ENCODE measurements at regions not wholly inside any gene's neighbourhood (a gene's known extent, or its start where the extent isn't known, plus 50 kb on each side); places are given as distances from the start of the nearest gene placed in this dataset.

DNA sequence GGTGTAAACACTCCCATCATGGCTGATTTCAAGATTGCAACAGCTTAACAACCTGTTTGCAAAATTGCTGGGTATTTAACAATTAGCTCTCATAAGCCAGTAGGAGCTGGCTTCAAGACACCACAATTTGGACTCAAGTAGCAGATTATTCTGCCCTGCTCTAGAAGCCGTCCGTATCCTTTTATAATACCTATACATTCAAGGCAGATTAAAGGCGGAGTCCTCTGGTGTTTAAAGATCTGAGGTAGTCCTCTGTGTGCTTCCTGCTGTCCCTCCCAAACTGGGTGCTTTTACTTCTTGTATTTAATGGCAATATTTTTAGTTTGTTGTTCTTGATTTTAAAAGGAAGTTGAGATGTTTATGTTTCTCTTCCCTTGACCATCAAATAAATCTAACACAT lies 62.2 kb upstream of the SOX4 start:
- Mint-ChIP-seq H3K27ac (no peak overlapping the region), H3K4me3 (no peak overlapping the region), H3K9me3 (no peaks in the 10 kb centered on the region), H3K4me1 (no peaks in the 10 kb centered on the region), H3K36me3 (no peaks in the 10 kb centered on the region), H3K27me3 (no peaks in the 10 kb centered on the region)
- no peak for DNase-seq
- CTCF ChIA-PET: no interaction called here

DNA sequence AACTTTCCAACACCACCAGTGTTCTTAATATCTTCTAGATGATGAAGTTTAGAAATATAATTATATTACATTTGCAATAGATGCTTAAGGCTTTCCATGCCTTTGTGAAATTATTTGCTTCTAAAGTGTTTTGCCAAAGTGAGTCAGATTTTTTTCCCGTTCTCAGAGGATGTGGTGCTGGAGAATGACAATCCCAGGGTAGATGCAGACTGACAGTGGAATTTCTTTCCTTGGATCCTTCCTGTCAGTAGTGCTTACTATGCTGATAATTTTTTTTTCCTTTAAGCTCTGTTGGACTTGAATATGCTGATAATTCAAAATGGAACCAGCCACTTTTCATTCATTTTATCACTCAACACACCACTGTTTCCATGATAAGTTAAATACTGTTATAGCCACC lies 59.9 kb upstream of the SOX4 start:
- CTCF ChIA-PET: no interaction called here
- H3K4me1 Mint-ChIP-seq: no peaks in the 10 kb centered on the region
- DNase-seq: no peak
- H3K27ac Mint-ChIP-seq: no peak overlapping the region
- H3K9me3 Mint-ChIP-seq: no peaks in the 10 kb centered on the region
- H3K4me3 Mint-ChIP-seq: no peak overlapping the region
- H3K27me3 Mint-ChIP-seq: no peaks in the 10 kb centered on the region
- H3K36me3 Mint-ChIP-seq: no peaks in the 10 kb centered on the region

DNA sequence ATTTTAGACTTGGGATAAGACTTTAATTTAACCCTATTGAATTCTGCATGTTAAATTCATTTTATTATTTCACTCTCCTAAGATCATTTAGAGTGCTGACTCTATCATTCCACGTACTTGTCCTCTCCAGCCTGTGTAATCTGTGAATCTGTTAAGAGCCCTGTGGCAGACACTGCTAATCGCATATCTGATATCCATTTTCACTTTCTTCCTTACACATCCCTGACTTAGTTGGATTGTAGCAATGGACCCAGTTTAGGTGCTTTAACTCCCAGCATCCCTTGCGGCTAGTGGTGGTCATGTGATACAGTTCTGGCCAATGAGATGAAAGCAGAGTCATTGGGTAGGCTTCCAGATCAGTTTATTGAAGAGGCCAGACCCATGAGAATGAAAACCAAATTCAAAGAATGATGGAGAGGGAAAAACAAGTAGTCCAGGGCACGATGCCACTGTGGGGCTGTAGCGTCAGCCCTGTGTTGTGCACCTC lies 57.2 kb upstream of the SOX4 start:
- no peaks in the 10 kb centered on the region for H3K27me3 Mint-ChIP-seq
- H3K9me3 Mint-ChIP-seq: no peaks in the 10 kb centered on the region
- no peaks in the 10 kb centered on the region for H3K4me1 Mint-ChIP-seq
- H3K4me3 Mint-ChIP-seq: no peak overlapping the region
- CTCF ChIA-PET: no interaction called here
- H3K27ac Mint-ChIP-seq: no peak overlapping the region
- DNase-seq: no peak
- no peaks in the 10 kb centered on the region for H3K36me3 Mint-ChIP-seq

DNA sequence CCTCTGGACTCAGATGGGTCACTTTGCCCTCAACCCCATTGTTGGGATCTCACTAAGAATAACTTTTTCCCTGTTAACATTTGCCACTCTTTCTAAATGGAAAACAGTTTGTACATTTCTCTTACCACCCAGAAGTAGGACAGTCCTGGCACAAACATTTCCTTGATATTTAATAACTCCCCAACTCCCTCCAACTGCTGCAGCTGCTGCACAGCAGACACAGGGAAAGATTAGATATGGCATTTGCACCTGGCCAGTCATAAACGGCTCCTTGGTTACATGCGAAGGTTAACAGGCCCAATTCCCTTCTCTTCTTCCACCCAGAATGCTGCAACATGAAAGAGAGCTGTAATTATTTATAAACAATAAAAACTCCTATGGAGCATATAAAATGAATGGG lies 55.9 kb upstream of the SOX4 start:
- no peaks in the 10 kb centered on the region for H3K27me3 Mint-ChIP-seq
- no peaks in the 10 kb centered on the region for H3K4me1 Mint-ChIP-seq
- no peaks in the 10 kb centered on the region for H3K9me3 Mint-ChIP-seq
- no peak for DNase-seq
- no peak overlapping the region for H3K4me3 Mint-ChIP-seq
- no peak overlapping the region for H3K27ac Mint-ChIP-seq
- no peaks in the 10 kb centered on the region for H3K36me3 Mint-ChIP-seq
- CTCF ChIA-PET: no interaction called here

DNA sequence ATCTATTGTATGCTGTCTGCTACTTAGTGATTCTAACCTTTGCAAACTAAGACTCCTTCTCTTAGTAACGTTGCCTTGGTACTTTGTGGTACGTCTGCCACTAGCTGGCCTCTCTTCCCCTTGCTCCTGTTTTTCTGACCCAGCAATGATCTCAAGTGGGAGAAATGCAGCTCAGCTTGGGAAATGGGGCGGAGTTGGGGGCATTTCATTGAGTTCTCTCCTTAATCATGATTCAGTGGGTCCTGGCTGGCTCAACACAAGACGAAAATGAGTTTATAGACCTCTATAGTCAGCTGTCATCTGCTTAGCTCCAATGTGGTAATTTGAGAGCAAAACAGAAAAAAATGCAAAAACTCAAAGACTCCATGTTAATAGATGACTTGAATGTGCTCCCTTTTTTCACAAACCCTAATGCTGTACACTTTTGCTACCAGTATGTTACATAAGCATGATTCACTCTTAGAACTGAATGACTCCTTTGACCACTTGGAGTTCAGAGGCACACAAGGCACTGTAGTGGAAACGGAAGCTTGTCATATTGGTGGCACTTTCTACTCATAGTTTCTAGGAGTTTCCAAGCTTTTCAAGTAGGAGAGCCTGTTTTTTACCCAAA lies 55.3 kb upstream of the SOX4 start:
- Mint-ChIP-seq H3K27me3 (no peaks in the 10 kb centered on the region), H3K9me3 (peaks cover 1% of the 10 kb centered on the region), H3K36me3 (no peaks in the 10 kb centered on the region), H3K27ac (no peak overlapping the region), H3K4me3 (no peak overlapping the region), H3K4me1 (no peaks in the 10 kb centered on the region)
- no peak for DNase-seq
- CTCF ChIA-PET: no interaction called here

DNA sequence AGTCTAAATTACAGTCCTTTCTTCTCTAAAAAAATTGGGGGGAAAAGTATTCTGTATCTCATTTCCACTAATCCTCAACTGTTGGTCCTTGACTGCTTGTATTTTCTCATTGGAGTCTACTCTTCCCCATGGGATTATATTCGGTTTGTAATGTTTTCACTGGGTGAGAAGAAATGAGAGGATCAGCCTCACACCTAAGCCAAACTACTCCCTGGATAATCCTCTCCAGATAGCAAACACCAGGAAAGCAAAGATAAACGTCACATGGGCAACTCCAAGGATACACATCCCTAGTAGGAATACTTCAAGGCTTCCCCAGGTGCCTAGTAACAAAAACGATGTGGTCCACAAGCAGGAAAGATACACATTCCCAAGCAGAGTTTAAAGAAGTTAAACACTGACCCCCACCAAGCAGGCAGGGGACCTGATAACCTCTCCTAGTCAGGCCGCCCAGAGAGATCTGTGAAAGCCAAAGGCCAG lies 53.9 kb upstream of the SOX4 start:
- CTCF ChIA-PET: no interaction called here

More for the DNA sequence above, 53.9 kb upstream of the SOX4 start:
- H3K27ac Mint-ChIP-seq: no peak overlapping the region
- no peak for DNase-seq
- H3K27me3 Mint-ChIP-seq: no peaks in the 10 kb centered on the region
- H3K36me3 Mint-ChIP-seq: no peaks in the 10 kb centered on the region
- no peaks in the 10 kb centered on the region for H3K4me1 Mint-ChIP-seq
- peaks cover 6% of the 10 kb centered on the region for H3K9me3 Mint-ChIP-seq
- no peak overlapping the region for H3K4me3 Mint-ChIP-seq
